Natural killer cell (primary cell): ENCODE measurements at regions not wholly inside any gene's neighbourhood (a gene's known extent, or its start where the extent isn't known, plus 50 kb on each side); places are given as distances from the start of the nearest gene placed in this dataset.

Experiments used
- ATAC-seq, 3 donors: fragments of 150-1000 bp in 2 of 3; fragments of 200-7000 bp in 1 of 3; cut with Tn5 transposase; 1 replicate in 1 of 3; 2 replicates in 2 of 3; pipeline ENCODE4 v1.10.0; 2021; ENCODE audit warnings: mild to moderate bottlenecking in 2 of 3, moderate library complexity in 2 of 3
- DNase-seq, 2 donors: peaks; one replicate each; pipeline versions ENCODE4 v3.0.0 to v3.0.0-alpha.2; 2013 to 2021; ENCODE audit warnings: mixed read lengths in 1 of 2
- H3K27ac ChIP-seq: one replicate; pipeline ENCODE4 v1.5.1; 2013; ENCODE audit warnings: mild to moderate bottlenecking, low read length
- H3K27me3 ChIP-seq: one replicate; pipeline ENCODE4 v1.6.1; 2013; ENCODE audit warnings: low read length; ENCODE audit not compliant: control insufficient read depth, insufficient read depth
- H3K36me3 ChIP-seq: one replicate; pipeline ENCODE4 v1.6.1; 2013; ENCODE audit warnings: low read length; ENCODE audit not compliant: control insufficient read depth, insufficient read depth
- H3K4me1 ChIP-seq: one replicate; pipeline ENCODE4 v1.6.1; 2013; ENCODE audit warnings: low read length; ENCODE audit not compliant: control insufficient read depth, insufficient read depth
- H3K4me3 ChIP-seq: one replicate; pipeline ENCODE4 v1.5.1; 2013; ENCODE audit warnings: low read length
- H3K9me3 ChIP-seq: one replicate; pipeline ENCODE4 v1.6.1; 2013; ENCODE audit warnings: low read length; ENCODE audit not compliant: control insufficient read depth, insufficient read depth
- H3K27ac Mint-ChIP-seq, 2 donors: one replicate each; pipeline ENCODE4 v1.8.0; 2022; ENCODE audit warnings: mild to moderate bottlenecking in 2 of 2, mixed read lengths in 2 of 2, moderate library complexity in 1 of 2
- H3K27me3 Mint-ChIP-seq, 2 donors: one replicate each; pipeline ENCODE4 v1.8.0; 2022; ENCODE audit warnings: low read depth in 2 of 2, mixed read lengths in 2 of 2
- H3K36me3 Mint-ChIP-seq: one replicate; pipeline ENCODE4 v1.8.0; 2022; ENCODE audit warnings: mixed read lengths
- H3K4me1 Mint-ChIP-seq, 2 donors: one replicate each; pipeline ENCODE4 v1.8.0; 2022; ENCODE audit warnings: mixed read lengths in 2 of 2
- H3K4me3 Mint-ChIP-seq: one replicate; pipeline ENCODE4 v1.8.0; 2022; ENCODE audit warnings: mild to moderate bottlenecking, moderate library complexity, mixed read lengths
- H3K9me3 Mint-ChIP-seq, 2 donors: one replicate each; pipeline ENCODE4 v1.8.0; 2022; ENCODE audit warnings: mixed read lengths in 2 of 2
- CTCF ChIP-seq: fragments of 200-600 bp; IDR thresholded peaks from one replicate; pipeline ENCODE4 v1.8.0; 2022; ENCODE audit warnings: antibody characterized with exemption
- WGBS: methylation state at CpG from one replicate; pipeline ENCODE4 v1.1.7; 2013; ENCODE audit warnings: missing lambda C conversion rate; ENCODE audit not compliant: insufficient coverage; 5-methylcytosine and 5-hydroxymethylcytosine counted together
- intact Hi-C: fragments of 100-400 bp; cut with micrococcal nuclease; formaldehyde crosslinking; loops from one replicate; pipeline ENCODE4 v1.14.2; 2022

- H3K4me1 ChIP-seq = no peaks in the 10 kb centered on the region
- no peak overlapping the region for H3K4me3 ChIP-seq
- H3K36me3 ChIP-seq = no peaks in the 10 kb centered on the region
- H3K27ac ChIP-seq = no peak overlapping the region
- DNase-seq (no peak), ATAC-seq (no peak)
- intact Hi-C loops = no loop called here
- Mint-ChIP-seq H3K4me3 (no peak overlapping the region), H3K27ac (no peak overlapping the region), H3K9me3 (peaks cover 19 to 28% of the 10 kb centered on the region in 2 donors), H3K27me3 (no peaks in the 10 kb centered on the region), H3K4me1 (no peaks in the 10 kb centered on the region), H3K36me3 (peaks cover 16% of the 10 kb centered on the region)
- TF ChIP-seq CTCF = no peak
- no peaks in the 10 kb centered on the region for H3K27me3 ChIP-seq
- no peaks in the 10 kb centered on the region for H3K9me3 ChIP-seq
- WGBS = 33% methylated on average over 4 of the region's 5 CpGs
Observed at GRCh38 chr4:180314972-180315371, 1928.2 kb upstream of the TENM3 start.

GRCh38 chr4:180330521-180330920 lies 1912.7 kb upstream of the TENM3 start:
- intact Hi-C loops = no loop called here
- Mint-ChIP-seq H3K27me3 (no peaks in the 10 kb centered on the region), H3K36me3 (no peaks in the 10 kb centered on the region), H3K4me3 (no peak overlapping the region), H3K4me1 (no peaks in the 10 kb centered on the region), H3K27ac (no peak overlapping the region), H3K9me3 (peaks cover 9 to 16% of the 10 kb centered on the region in 2 donors)
- H3K36me3 ChIP-seq = no peaks in the 10 kb centered on the region
- 100% methylated on average over 1 of the region's 2 CpGs for WGBS
- no peaks in the 10 kb centered on the region for H3K9me3 ChIP-seq
- no peaks in the 10 kb centered on the region for H3K4me1 ChIP-seq
- no peak for ATAC-seq
- H3K27ac ChIP-seq = no peak overlapping the region
- no peak overlapping the region for H3K4me3 ChIP-seq
- DNase-seq = no peak
- TF ChIP-seq CTCF = no peak
- H3K27me3 ChIP-seq = no peaks in the 10 kb centered on the region

GRCh38 chr4:180333162-180333561 lies 1910.0 kb upstream of the TENM3 start:
- no peak overlapping the region for H3K27ac Mint-ChIP-seq
- H3K9me3 Mint-ChIP-seq = peaks cover 11 to 22% of the 10 kb centered on the region in 2 donors
- Histone ChIP-seq H3K27ac (no peak overlapping the region), H3K9me3 (no peaks in the 10 kb centered on the region), H3K4me1 (no peaks in the 10 kb centered on the region), H3K27me3 (no peaks in the 10 kb centered on the region), H3K36me3 (no peaks in the 10 kb centered on the region), H3K4me3 (no peak overlapping the region)
- no peaks in the 10 kb centered on the region for H3K4me1 Mint-ChIP-seq
- H3K4me3 Mint-ChIP-seq = no peak overlapping the region
- no peaks in the 10 kb centered on the region for H3K27me3 Mint-ChIP-seq
- TF ChIP-seq CTCF = no peak
- WGBS = 94% methylated on average over 2 of the region's 4 CpGs
- DNase-seq (no peak), ATAC-seq (no peak)
- intact Hi-C loops = no loop called here
- H3K36me3 Mint-ChIP-seq = no peaks in the 10 kb centered on the region

GRCh38 chr4:180335566-180335965 lies 1907.6 kb upstream of the TENM3 start:
- Mint-ChIP-seq H3K36me3 (no peaks in the 10 kb centered on the region), H3K9me3 (peaks cover 9 to 22% of the 10 kb centered on the region in 2 donors), H3K4me1 (no peaks in the 10 kb centered on the region), H3K27ac (no peak overlapping the region), H3K4me3 (no peak overlapping the region), H3K27me3 (no peaks in the 10 kb centered on the region)
- Histone ChIP-seq H3K4me1 (no peaks in the 10 kb centered on the region), H3K36me3 (no peaks in the 10 kb centered on the region), H3K9me3 (no peaks in the 10 kb centered on the region), H3K27ac (no peak overlapping the region), H3K4me3 (no peak overlapping the region), H3K27me3 (no peaks in the 10 kb centered on the region)
- ATAC-seq = no peak
- intact Hi-C loops = no loop called here
- no CpG with 5 or more reads among the region's 1 CpG for WGBS
- DNase-seq = no peak
- TF ChIP-seq CTCF = no peak
